CD14-positive monocyte (primary cell): ENCODE measurements at regions not wholly inside any gene's neighbourhood (a gene's known extent, or its start where the extent isn't known, plus 50 kb on each side); places are given as distances from the start of the nearest gene placed in this dataset.

Experiments
- DNase-seq, 3 donors: peaks; one replicate each; pipeline ENCODE4 v3.0.0-alpha.2; 2011 to 2022
- H2AFZ ChIP-seq: 2 replicates; pipeline ENCODE4 v1.6.0; 2012; ENCODE audit warnings: mild to moderate bottlenecking, low read depth, low read length, inconsistent platforms; ENCODE audit not compliant: insufficient read depth, poor library complexity, severe bottlenecking
- H3K27ac ChIP-seq, 2 donors: 1 replicate in 1 of 2; 2 replicates in 1 of 2; pipeline ENCODE4 v1.5.1; 2012 to 2013; ENCODE audit warnings: low read length in 2 of 2, control low read depth in 1 of 2, inconsistent platforms in 1 of 2, low read depth in 1 of 2, mild to moderate bottlenecking in 1 of 2
- H3K27me3 ChIP-seq, 2 donors: one replicate each; pipeline versions ENCODE4 v1.6.0 to v1.6.1; 2011 to 2013; ENCODE audit warnings: low read length in 2 of 2; ENCODE audit not compliant: control insufficient read depth in 2 of 2, insufficient read depth in 2 of 2
- H3K36me3 ChIP-seq, 2 donors: replicated peaks in 1 of 2; 1 replicate in 1 of 2; 2 replicates in 1 of 2; pipeline versions ENCODE4 v1.5.1 to v1.6.1; 2012 to 2013; ENCODE audit warnings: low read length in 2 of 2, control low read depth in 1 of 2, inconsistent platforms in 1 of 2, mild to moderate bottlenecking in 1 of 2; ENCODE audit not compliant: insufficient read depth in 2 of 2, control insufficient read depth in 1 of 2
- H3K4me1 ChIP-seq, 2 donors: 1 replicate in 1 of 2; 2 replicates in 1 of 2; pipeline versions ENCODE4 v1.5.1 to v1.6.1; 2012 to 2013; ENCODE audit warnings: low read length in 2 of 2, control low read depth in 1 of 2, inconsistent platforms in 1 of 2, mild to moderate bottlenecking in 1 of 2, moderate library complexity in 1 of 2; ENCODE audit not compliant: insufficient read depth in 2 of 2, control insufficient read depth in 1 of 2
- H3K4me2 ChIP-seq: replicated peaks from 2 replicates; pipeline ENCODE3; 2012; ENCODE audit warnings: low read length, moderate library complexity, mild to moderate bottlenecking; ENCODE audit not compliant: poor library complexity, severe bottlenecking; ENCODE audit errors: extremely low read depth
- H3K4me3 ChIP-seq, 3 experiments: fragments of 200-600 bp in 1 of 3; sonication (generic) in 1 of 3; replicated peaks in 1 of 3; 1 replicate in 2 of 3; 2 replicates in 1 of 3; pipeline ENCODE4 v1.5.1; 2011 to 2013; ENCODE audit warnings: low read length in 3 of 3, mild to moderate bottlenecking in 3 of 3, control low read depth in 2 of 3, low read depth in 2 of 3, inconsistent platforms in 1 of 3, moderate library complexity in 1 of 3
- H3K79me2 ChIP-seq: 2 replicates; pipeline ENCODE4 v1.6.0; 2012; ENCODE audit warnings: mild to moderate bottlenecking, control low read depth, inconsistent platforms, low read length, moderate library complexity; ENCODE audit not compliant: insufficient read depth
- H3K9ac ChIP-seq: 2 replicates; pipeline ENCODE4 v1.6.0; 2017; ENCODE audit warnings: low read length, mild to moderate bottlenecking; ENCODE audit not compliant: insufficient read depth, poor library complexity, severe bottlenecking
- H3K9me3 ChIP-seq, 2 donors: replicated peaks in 1 of 2; 1 replicate in 1 of 2; 2 replicates in 1 of 2; pipeline versions ENCODE4 v1.5.1 to v1.6.1; 2012 to 2013; ENCODE audit warnings: low read length in 2 of 2, control low read depth in 1 of 2; ENCODE audit not compliant: control insufficient read depth in 1 of 2, insufficient read depth in 1 of 2
- H4K20me1 ChIP-seq: 2 replicates; pipeline ENCODE4 v1.6.0; 2012; ENCODE audit warnings: mild to moderate bottlenecking, low read length, control low read depth, moderate library complexity; ENCODE audit not compliant: insufficient read depth
- H3K27ac Mint-ChIP-seq, 7 donors: one replicate each; pipeline ENCODE4 v1.8.0; 2020; ENCODE audit warnings: mild to moderate bottlenecking in 7 of 7, mixed read lengths in 7 of 7, moderate library complexity in 6 of 7, inconsistent platforms in 2 of 7
- H3K27me3 Mint-ChIP-seq, 3 donors: one replicate each; pipeline ENCODE4 v1.8.0; 2021 to 2022; ENCODE audit warnings: low read depth in 3 of 3, mild to moderate bottlenecking in 3 of 3, mixed read lengths in 3 of 3, moderate library complexity in 3 of 3, inconsistent platforms in 1 of 3
- H3K36me3 Mint-ChIP-seq, 2 donors: one replicate each; pipeline ENCODE4 v1.8.0; 2020; ENCODE audit warnings: mixed read lengths in 2 of 2, inconsistent platforms in 1 of 2, mild to moderate bottlenecking in 1 of 2
- H3K4me1 Mint-ChIP-seq: one replicate; pipeline ENCODE4 v1.8.0; 2020; ENCODE audit warnings: mild to moderate bottlenecking, mixed read lengths
- H3K4me3 Mint-ChIP-seq, 2 donors: one replicate each; pipeline ENCODE4 v1.8.0; 2020; ENCODE audit warnings: mild to moderate bottlenecking in 2 of 2, mixed read lengths in 2 of 2, moderate library complexity in 1 of 2
- H3K9me3 Mint-ChIP-seq, 7 donors: one replicate each; pipeline ENCODE4 v1.8.0; 2020 to 2022; ENCODE audit warnings: mixed read lengths in 7 of 7, mild to moderate bottlenecking in 6 of 7, moderate library complexity in 6 of 7, inconsistent platforms in 2 of 7
- WGBS: methylation state at CpG from one replicate; pipeline ENCODE4 v1.1.5; 2013; ENCODE audit warnings: missing lambda C conversion rate; ENCODE audit not compliant: insufficient coverage; 5-methylcytosine and 5-hydroxymethylcytosine counted together
- intact Hi-C, 2 donors: fragments of 100-400 bp; cut with micrococcal nuclease; formaldehyde crosslinking; loops; one replicate each; pipeline versions ENCODE4 v1.15.0 to v1.15.1; 2023
- TF ChIP-seq, protein P1 (sequence below): fragments of 200-600 bp; IDR thresholded peaks from one replicate; pipeline ENCODE4 v1.8.0; 2022; ENCODE audit warnings: antibody characterized with exemption, mild to moderate bottlenecking

GRCh38 chr12:13509740-13510139 is 313.2 kb downstream of the EMP1 start:
- no peaks in the 10 kb centered on the region for H3K4me1 Mint-ChIP-seq
- Histone ChIP-seq H3K36me3 (no peaks in the 10 kb centered on the region), H3K4me3 (no peak overlapping the region), H3K27me3 (no peaks in the 10 kb centered on the region), H3K9ac (no peak overlapping the region), H3K27ac (no peak overlapping the region), H4K20me1 (no peaks in the 10 kb centered on the region), H3K4me1 (no peaks in the 10 kb centered on the region), H3K79me2 (no peaks in the 10 kb centered on the region), H3K9me3 (no peaks in the 10 kb centered on the region), H2AFZ (no peak overlapping the region), H3K4me2 (no peak overlapping the region)
- TF ChIP-seq, protein P1, sequence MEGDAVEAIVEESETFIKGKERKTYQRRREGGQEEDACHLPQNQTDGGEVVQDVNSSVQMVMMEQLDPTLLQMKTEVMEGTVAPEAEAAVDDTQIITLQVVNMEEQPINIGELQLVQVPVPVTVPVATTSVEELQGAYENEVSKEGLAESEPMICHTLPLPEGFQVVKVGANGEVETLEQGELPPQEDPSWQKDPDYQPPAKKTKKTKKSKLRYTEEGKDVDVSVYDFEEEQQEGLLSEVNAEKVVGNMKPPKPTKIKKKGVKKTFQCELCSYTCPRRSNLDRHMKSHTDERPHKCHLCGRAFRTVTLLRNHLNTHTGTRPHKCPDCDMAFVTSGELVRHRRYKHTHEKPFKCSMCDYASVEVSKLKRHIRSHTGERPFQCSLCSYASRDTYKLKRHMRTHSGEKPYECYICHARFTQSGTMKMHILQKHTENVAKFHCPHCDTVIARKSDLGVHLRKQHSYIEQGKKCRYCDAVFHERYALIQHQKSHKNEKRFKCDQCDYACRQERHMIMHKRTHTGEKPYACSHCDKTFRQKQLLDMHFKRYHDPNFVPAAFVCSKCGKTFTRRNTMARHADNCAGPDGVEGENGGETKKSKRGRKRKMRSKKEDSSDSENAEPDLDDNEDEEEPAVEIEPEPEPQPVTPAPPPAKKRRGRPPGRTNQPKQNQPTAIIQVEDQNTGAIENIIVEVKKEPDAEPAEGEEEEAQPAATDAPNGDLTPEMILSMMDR, result no peak
- no peak for DNase-seq
- H3K27me3 Mint-ChIP-seq, result no peaks in the 10 kb centered on the region
- H3K27ac Mint-ChIP-seq, result no peak overlapping the region
- no peak overlapping the region for H3K4me3 Mint-ChIP-seq
- peaks cover 0 to 2% (median 0%) of the 10 kb centered on the region in 7 donors for H3K9me3 Mint-ChIP-seq
- no peaks in the 10 kb centered on the region for H3K36me3 Mint-ChIP-seq
- intact Hi-C loops, result no loop called here

- no peak overlapping the region for H3K9ac ChIP-seq
- H3K9me3 ChIP-seq, result no peaks in the 10 kb centered on the region
- Mint-ChIP-seq H3K9me3 (no peaks in the 10 kb centered on the region), H3K27ac (no peak overlapping the region), H3K4me1 (no peaks in the 10 kb centered on the region), H3K4me3 (no peak overlapping the region), H3K27me3 (peaks cover 0 to 4% (median 0%) of the 10 kb centered on the region in 3 donors), H3K36me3 (no peaks in the 10 kb centered on the region)
- no peaks in the 10 kb centered on the region for H3K4me1 ChIP-seq
- H3K4me3 ChIP-seq, result no peak overlapping the region
- intact Hi-C loops, result no loop called here
- H3K4me2 ChIP-seq, result no peak overlapping the region
- no peaks in the 10 kb centered on the region for H3K36me3 ChIP-seq
- no peak overlapping the region for H2AFZ ChIP-seq
- 100% methylated on average over 4 of the region's 7 CpGs for WGBS
- TF ChIP-seq, protein P1, result no peak
- no peaks in the 10 kb centered on the region for H3K27me3 ChIP-seq
- no peaks in the 10 kb centered on the region for H4K20me1 ChIP-seq
- DNase-seq, result no peak
- no peak overlapping the region for H3K27ac ChIP-seq
- H3K79me2 ChIP-seq, result no peaks in the 10 kb centered on the region
These were observed 309.1 kb downstream of the EMP1 start for GRCh38 chr12:13505636-13506035.
